PC-9 (cell line): ENCODE measurements at regions not wholly inside any gene's neighbourhood (a gene's known extent, or its start where the extent isn't known, plus 50 kb on each side); places are given as distances from the start of the nearest gene placed in this dataset.

Experiments used
- CTCF ChIP-seq: fragments of 200-600 bp; sonication (generic); conservative IDR thresholded peaks from 2 replicates; pipeline ENCODE4 v1.6.1; 2017; ENCODE audit warnings: mixed run types, antibody characterized with exemption, mild to moderate bottlenecking, moderate library complexity
- EZH2 ChIP-seq: fragments of 200-600 bp; sonication (generic); IDR thresholded peaks from 2 replicates; pipeline ENCODE4 v1.8.0; 2017; ENCODE audit warnings: antibody characterized with exemption, low read depth

- TF ChIP-seq CTCF (no peak), EZH2 (no peak)
These were observed 286.7 kb upstream of the MINDY3 start for GRCh38 chr10:16146993-16147392.
